GM23338 (cell line): ENCODE measurements at regions not wholly inside any gene's neighbourhood (a gene's known extent, or its start where the extent isn't known, plus 50 kb on each side); places are given as distances from the start of the nearest gene placed in this dataset.

Experiments
- ATAC-seq: fragments of 200-7000 bp; cut with Tn5 transposase; 3 replicates; pipeline ENCODE4 v1.9.1; 2020
- DNase-seq: peaks from one replicate; pipeline ENCODE4 v3.0.0-alpha.2; 2015; ENCODE audit warnings: low spot score
- H2AFZ ChIP-seq: fragments of 200-600 bp; sonication (generic); 2 replicates; pipeline ENCODE4 v1.8.0; 2016; ENCODE audit warnings: antibody characterized with exemption, mild to moderate bottlenecking, moderate library complexity
- H3F3A ChIP-seq: fragments of 200-600 bp; sonication (generic); replicated peaks from 2 replicates; pipeline ENCODE4 v1.8.0; 2017; ENCODE audit warnings: antibody characterized with exemption, mixed run types, low read depth
- H3K27ac ChIP-seq: fragments of 200-600 bp; sonication (generic); 2 replicates; pipeline ENCODE4 v1.6.1; 2016; ENCODE audit warnings: low read depth
- H3K27me3 ChIP-seq: fragments of 200-600 bp; sonication (generic); 2 replicates; pipeline ENCODE4 v1.8.0; 2016; ENCODE audit warnings: mild to moderate bottlenecking, mixed run types, moderate library complexity; ENCODE audit not compliant: insufficient read depth
- H3K36me3 ChIP-seq: fragments of 200-600 bp; sonication (generic); 2 replicates; pipeline ENCODE4 v1.8.0; 2016; ENCODE audit warnings: mild to moderate bottlenecking; ENCODE audit not compliant: insufficient read depth
- H3K4me1 ChIP-seq: fragments of 200-600 bp; sonication (generic); 2 replicates; pipeline ENCODE4 v1.8.0; 2016; ENCODE audit warnings: mild to moderate bottlenecking, moderate library complexity; ENCODE audit not compliant: insufficient read depth
- H3K4me2 ChIP-seq: fragments of 200-600 bp; sonication (generic); 2 replicates; pipeline ENCODE4 v1.7.1; 2017; ENCODE audit warnings: mixed run types
- H3K4me3 ChIP-seq: fragments of 200-600 bp; sonication (generic); 2 replicates; pipeline ENCODE4 v1.6.1; 2016; ENCODE audit warnings: mixed run types
- H3K79me2 ChIP-seq: fragments of 200-600 bp; sonication (generic); replicated peaks from 2 replicates; pipeline ENCODE4 v1.8.0; 2017; ENCODE audit warnings: mild to moderate bottlenecking; ENCODE audit not compliant: insufficient read depth
- H3K9me2 ChIP-seq: fragments of 200-600 bp; sonication (generic); 2 replicates; pipeline ENCODE4 v1.8.0; 2017; ENCODE audit not compliant: insufficient read depth
- H4K20me1 ChIP-seq: fragments of 200-600 bp; sonication (generic); replicated peaks from 2 replicates; pipeline ENCODE4 v1.8.0; 2017; ENCODE audit warnings: mild to moderate bottlenecking; ENCODE audit not compliant: insufficient read depth
- H3K27ac Mint-ChIP-seq: 2 replicates; pipeline ENCODE4 v1.8.0; 2020; ENCODE audit warnings: inconsistent platforms, mild to moderate bottlenecking, moderate library complexity, mixed read lengths
- H3K27me3 Mint-ChIP-seq: 3 replicates; pipeline ENCODE4 v1.8.0; 2022; ENCODE audit warnings: low read depth, mild to moderate bottlenecking, moderate library complexity, mixed read lengths, inconsistent platforms; ENCODE audit not compliant: insufficient read depth, poor library complexity
- H3K36me3 Mint-ChIP-seq: 3 replicates; pipeline ENCODE4 v1.8.0; 2021; ENCODE audit warnings: low read depth, mild to moderate bottlenecking, inconsistent platforms, moderate library complexity, mixed read lengths
- H3K4me1 Mint-ChIP-seq: 3 replicates; pipeline ENCODE4 v1.8.0; 2020; ENCODE audit warnings: mild to moderate bottlenecking, inconsistent platforms, mixed read lengths
- H3K4me3 Mint-ChIP-seq: 3 replicates; pipeline ENCODE4 v1.8.0; 2021; ENCODE audit warnings: moderate library complexity, mild to moderate bottlenecking, inconsistent platforms, mixed read lengths
- H3K9me3 Mint-ChIP-seq: 3 replicates; pipeline ENCODE4 v1.8.0; 2020; ENCODE audit warnings: moderate library complexity, mild to moderate bottlenecking, inconsistent platforms, mixed read lengths
- CREB1 ChIP-seq: fragments of 250-450 bp; sonication (Bioruptor Pico); IDR thresholded peaks from 2 replicates; pipeline ENCODE4 v1.5.0; 2020; ENCODE audit warnings: low read depth, mild to moderate bottlenecking, moderate library complexity
- EZH2 ChIP-seq: fragments of 200-600 bp; sonication (generic); IDR thresholded peaks from one replicate; pipeline ENCODE4 v1.8.0; 2017; ENCODE audit warnings: antibody characterized with exemption, mild to moderate bottlenecking, low read depth; ENCODE audit not compliant: unreplicated experiment
- EZH2phosphoT487 ChIP-seq: fragments of 200-600 bp; sonication (generic); IDR thresholded peaks from one replicate; pipeline ENCODE4 v1.8.1; 2018; ENCODE audit warnings: antibody characterized with exemption; ENCODE audit not compliant: unreplicated experiment
- JUNB ChIP-seq: IDR thresholded peaks from one replicate; pipeline ENCODE4 v1.6.1; 2016; ENCODE audit warnings: antibody characterized with exemption; ENCODE audit not compliant: unreplicated experiment
- NANOG ChIP-seq: IDR thresholded peaks from 2 replicates; pipeline ENCODE4 v1.6.1; 2016; ENCODE audit warnings: antibody characterized with exemption, borderline replicate concordance
- POLR2AphosphoS5 ChIP-seq: IDR thresholded peaks from 2 replicates; pipeline ENCODE4 v1.6.1; 2016; ENCODE audit warnings: antibody characterized with exemption, low read depth
- STAT1 ChIP-seq: IDR thresholded peaks from one replicate; pipeline ENCODE4 v1.6.1; 2016; ENCODE audit warnings: antibody characterized with exemption; ENCODE audit not compliant: unreplicated experiment
- ZNF114 ChIP-seq: fragments of 250-450 bp; sonication (Bioruptor Pico); IDR thresholded peaks from 2 replicates; pipeline ENCODE4 v1.5.0; 2020; ENCODE audit warnings: mild to moderate bottlenecking, moderate library complexity
- ZNF331 ChIP-seq: fragments of 250-450 bp; sonication (Bioruptor Pico); IDR thresholded peaks from 2 replicates; pipeline ENCODE4 v1.5.0; 2020; ENCODE audit warnings: low read depth, mild to moderate bottlenecking, moderate library complexity
- TF ChIP-seq, protein P1 (sequence below): IDR thresholded peaks from one replicate; pipeline ENCODE4 v1.6.1; 2018; ENCODE audit warnings: antibody characterized with exemption; ENCODE audit not compliant: unreplicated experiment
- TF ChIP-seq, protein P2 (sequence below): IDR thresholded peaks from 2 replicates; pipeline ENCODE4 v1.6.1; 2016; ENCODE audit warnings: antibody characterized with exemption
- TF ChIP-seq, protein P3 (sequence below): fragments of 250-450 bp; sonication (Bioruptor Pico); IDR thresholded peaks from 2 replicates; pipeline ENCODE4 v1.5.0; 2020; ENCODE audit warnings: mild to moderate bottlenecking, moderate library complexity
- TF ChIP-seq, protein P4 (sequence below), 2 experiments: fragments of 200-600 bp in 1 of 2; sonication (generic) in 1 of 2; conservative IDR thresholded peaks; 2 replicates each; pipeline versions ENCODE4 v1.5.1 to v1.6.1; 2016 to 2017; ENCODE audit warnings: antibody characterized with exemption in 2 of 2, low read depth in 2 of 2, mild to moderate bottlenecking in 2 of 2, moderate library complexity in 1 of 2

DNA sequence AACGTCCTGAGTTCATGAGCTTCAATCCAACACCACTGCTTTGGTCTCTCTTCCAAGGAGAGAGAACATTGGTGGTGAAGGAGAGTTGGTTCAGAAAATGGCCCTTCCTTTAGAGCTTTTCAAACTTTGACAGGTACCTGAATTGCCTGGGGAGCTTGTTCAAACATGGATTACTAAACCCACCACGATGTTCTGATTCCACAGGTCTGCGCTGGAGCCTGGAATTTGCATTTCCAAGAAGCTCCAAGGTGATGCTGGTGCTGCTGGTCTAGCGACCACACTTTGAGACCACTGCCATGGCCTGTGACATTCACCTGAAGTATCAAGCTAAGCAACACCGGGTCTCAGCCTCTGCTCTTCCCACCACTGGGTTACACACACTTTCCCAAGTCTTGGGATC, 60.2 kb downstream of the GSX1 start:
- TF ChIP-seq ZNF114 (CRISPR knock-in tag) (no peak), EZH2 (no peak), STAT1 (no peak), ZNF331 (no peak), JUNB (no peak), POLR2AphosphoS5 (no peak), NANOG (no peak), EZH2phosphoT487 (no peak), CREB1 (CRISPR knock-in tag) (no peak)
- TF ChIP-seq, protein P1, sequence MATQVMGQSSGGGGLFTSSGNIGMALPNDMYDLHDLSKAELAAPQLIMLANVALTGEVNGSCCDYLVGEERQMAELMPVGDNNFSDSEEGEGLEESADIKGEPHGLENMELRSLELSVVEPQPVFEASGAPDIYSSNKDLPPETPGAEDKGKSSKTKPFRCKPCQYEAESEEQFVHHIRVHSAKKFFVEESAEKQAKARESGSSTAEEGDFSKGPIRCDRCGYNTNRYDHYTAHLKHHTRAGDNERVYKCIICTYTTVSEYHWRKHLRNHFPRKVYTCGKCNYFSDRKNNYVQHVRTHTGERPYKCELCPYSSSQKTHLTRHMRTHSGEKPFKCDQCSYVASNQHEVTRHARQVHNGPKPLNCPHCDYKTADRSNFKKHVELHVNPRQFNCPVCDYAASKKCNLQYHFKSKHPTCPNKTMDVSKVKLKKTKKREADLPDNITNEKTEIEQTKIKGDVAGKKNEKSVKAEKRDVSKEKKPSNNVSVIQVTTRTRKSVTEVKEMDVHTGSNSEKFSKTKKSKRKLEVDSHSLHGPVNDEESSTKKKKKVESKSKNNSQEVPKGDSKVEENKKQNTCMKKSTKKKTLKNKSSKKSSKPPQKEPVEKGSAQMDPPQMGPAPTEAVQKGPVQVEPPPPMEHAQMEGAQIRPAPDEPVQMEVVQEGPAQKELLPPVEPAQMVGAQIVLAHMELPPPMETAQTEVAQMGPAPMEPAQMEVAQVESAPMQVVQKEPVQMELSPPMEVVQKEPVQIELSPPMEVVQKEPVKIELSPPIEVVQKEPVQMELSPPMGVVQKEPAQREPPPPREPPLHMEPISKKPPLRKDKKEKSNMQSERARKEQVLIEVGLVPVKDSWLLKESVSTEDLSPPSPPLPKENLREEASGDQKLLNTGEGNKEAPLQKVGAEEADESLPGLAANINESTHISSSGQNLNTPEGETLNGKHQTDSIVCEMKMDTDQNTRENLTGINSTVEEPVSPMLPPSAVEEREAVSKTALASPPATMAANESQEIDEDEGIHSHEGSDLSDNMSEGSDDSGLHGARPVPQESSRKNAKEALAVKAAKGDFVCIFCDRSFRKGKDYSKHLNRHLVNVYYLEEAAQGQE = no peak
- TF ChIP-seq, protein P2, sequence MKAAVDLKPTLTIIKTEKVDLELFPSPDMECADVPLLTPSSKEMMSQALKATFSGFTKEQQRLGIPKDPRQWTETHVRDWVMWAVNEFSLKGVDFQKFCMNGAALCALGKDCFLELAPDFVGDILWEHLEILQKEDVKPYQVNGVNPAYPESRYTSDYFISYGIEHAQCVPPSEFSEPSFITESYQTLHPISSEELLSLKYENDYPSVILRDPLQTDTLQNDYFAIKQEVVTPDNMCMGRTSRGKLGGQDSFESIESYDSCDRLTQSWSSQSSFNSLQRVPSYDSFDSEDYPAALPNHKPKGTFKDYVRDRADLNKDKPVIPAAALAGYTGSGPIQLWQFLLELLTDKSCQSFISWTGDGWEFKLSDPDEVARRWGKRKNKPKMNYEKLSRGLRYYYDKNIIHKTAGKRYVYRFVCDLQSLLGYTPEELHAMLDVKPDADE = no peak
- TF ChIP-seq, protein P3, sequence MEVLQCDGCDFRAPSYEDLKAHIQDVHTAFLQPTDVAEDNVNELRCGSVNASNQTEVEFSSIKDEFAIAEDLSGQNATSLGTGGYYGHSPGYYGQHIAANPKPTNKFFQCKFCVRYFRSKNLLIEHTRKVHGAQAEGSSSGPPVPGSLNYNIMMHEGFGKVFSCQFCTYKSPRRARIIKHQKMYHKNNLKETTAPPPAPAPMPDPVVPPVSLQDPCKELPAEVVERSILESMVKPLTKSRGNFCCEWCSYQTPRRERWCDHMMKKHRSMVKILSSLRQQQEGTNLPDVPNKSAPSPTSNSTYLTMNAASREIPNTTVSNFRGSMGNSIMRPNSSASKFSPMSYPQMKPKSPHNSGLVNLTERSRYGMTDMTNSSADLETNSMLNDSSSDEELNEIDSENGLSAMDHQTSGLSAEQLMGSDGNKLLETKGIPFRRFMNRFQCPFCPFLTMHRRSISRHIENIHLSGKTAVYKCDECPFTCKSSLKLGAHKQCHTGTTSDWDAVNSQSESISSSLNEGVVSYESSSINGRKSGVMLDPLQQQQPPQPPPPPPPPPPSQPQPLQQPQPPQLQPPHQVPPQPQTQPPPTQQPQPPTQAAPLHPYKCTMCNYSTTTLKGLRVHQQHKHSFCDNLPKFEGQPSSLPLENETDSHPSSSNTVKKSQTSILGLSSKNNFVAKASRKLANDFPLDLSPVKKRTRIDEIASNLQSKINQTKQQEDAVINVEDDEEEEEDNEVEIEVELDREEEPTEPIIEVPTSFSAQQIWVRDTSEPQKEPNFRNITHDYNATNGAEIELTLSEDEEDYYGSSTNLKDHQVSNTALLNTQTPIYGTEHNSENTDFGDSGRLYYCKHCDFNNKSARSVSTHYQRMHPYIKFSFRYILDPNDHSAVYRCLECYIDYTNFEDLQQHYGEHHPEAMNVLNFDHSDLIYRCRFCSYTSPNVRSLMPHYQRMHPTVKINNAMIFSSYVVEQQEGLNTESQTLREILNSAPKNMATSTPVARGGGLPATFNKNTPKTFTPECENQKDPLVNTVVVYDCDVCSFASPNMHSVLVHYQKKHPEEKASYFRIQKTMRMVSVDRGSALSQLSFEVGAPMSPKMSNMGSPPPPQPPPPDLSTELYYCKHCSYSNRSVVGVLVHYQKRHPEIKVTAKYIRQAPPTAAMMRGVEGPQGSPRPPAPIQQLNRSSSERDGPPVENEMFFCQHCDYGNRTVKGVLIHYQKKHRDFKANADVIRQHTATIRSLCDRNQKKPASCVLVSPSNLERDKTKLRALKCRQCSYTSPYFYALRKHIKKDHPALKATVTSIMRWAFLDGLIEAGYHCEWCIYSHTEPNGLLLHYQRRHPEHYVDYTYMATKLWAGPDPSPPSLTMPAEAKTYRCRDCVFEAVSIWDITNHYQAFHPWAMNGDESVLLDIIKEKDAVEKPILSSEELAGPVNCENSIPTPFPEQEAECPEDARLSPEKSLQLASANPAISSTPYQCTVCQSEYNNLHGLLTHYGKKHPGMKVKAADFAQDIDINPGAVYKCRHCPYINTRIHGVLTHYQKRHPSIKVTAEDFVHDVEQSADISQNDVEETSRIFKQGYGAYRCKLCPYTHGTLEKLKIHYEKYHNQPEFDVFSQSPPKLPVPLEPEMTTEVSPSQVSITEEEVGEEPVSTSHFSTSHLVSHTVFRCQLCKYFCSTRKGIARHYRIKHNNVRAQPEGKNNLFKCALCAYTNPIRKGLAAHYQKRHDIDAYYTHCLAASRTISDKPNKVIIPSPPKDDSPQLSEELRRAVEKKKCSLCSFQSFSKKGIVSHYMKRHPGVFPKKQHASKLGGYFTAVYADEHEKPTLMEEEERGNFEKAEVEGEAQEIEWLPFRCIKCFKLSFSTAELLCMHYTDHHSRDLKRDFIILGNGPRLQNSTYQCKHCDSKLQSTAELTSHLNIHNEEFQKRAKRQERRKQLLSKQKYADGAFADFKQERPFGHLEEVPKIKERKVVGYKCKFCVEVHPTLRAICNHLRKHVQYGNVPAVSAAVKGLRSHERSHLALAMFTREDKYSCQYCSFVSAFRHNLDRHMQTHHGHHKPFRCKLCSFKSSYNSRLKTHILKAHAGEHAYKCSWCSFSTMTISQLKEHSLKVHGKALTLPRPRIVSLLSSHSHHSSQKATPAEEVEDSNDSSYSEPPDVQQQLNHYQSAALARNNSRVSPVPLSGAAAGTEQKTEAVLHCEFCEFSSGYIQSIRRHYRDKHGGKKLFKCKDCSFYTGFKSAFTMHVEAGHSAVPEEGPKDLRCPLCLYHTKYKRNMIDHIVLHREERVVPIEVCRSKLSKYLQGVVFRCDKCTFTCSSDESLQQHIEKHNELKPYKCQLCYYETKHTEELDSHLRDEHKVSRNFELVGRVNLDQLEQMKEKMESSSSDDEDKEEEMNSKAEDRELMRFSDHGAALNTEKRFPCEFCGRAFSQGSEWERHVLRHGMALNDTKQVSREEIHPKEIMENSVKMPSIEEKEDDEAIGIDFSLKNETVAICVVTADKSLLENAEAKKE (CRISPR knock-in tag) = no peak
- TF ChIP-seq, protein P4, sequence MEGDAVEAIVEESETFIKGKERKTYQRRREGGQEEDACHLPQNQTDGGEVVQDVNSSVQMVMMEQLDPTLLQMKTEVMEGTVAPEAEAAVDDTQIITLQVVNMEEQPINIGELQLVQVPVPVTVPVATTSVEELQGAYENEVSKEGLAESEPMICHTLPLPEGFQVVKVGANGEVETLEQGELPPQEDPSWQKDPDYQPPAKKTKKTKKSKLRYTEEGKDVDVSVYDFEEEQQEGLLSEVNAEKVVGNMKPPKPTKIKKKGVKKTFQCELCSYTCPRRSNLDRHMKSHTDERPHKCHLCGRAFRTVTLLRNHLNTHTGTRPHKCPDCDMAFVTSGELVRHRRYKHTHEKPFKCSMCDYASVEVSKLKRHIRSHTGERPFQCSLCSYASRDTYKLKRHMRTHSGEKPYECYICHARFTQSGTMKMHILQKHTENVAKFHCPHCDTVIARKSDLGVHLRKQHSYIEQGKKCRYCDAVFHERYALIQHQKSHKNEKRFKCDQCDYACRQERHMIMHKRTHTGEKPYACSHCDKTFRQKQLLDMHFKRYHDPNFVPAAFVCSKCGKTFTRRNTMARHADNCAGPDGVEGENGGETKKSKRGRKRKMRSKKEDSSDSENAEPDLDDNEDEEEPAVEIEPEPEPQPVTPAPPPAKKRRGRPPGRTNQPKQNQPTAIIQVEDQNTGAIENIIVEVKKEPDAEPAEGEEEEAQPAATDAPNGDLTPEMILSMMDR (conservative IDR thresholded peaks at IDR 0.05; ENCODE audit: low read depth in 2 of 2) = no peak
- no peak overlapping the region for H3K4me3 Mint-ChIP-seq
- no peaks in the 10 kb centered on the region for H4K20me1 ChIP-seq
- H3F3A ChIP-seq = no peaks in the 10 kb centered on the region
- no peak overlapping the region for H3K27ac ChIP-seq
- no peaks in the 10 kb centered on the region for H3K36me3 Mint-ChIP-seq
- H3K27ac Mint-ChIP-seq = no peak overlapping the region
- no peaks in the 10 kb centered on the region for H3K4me1 ChIP-seq
- H2AFZ ChIP-seq = no peak overlapping the region
- H3K27me3 ChIP-seq = no peaks in the 10 kb centered on the region
- H3K4me3 ChIP-seq = no peak overlapping the region
- no peaks in the 10 kb centered on the region for H3K36me3 ChIP-seq
- no peaks in the 10 kb centered on the region for H3K9me3 Mint-ChIP-seq
- no peak overlapping the region for H3K4me2 ChIP-seq
- ATAC-seq (no peak), DNase-seq (no peak)
- H3K79me2 ChIP-seq = no peaks in the 10 kb centered on the region
- H3K4me1 Mint-ChIP-seq = peaks cover 12% of the 10 kb centered on the region
- no peaks in the 10 kb centered on the region for H3K9me2 ChIP-seq
- peaks cover 15% of the 10 kb centered on the region for H3K27me3 Mint-ChIP-seq
